ENCODE measurements at regions not wholly inside any gene's neighbourhood (a gene's known extent, or its start where the extent isn't known, plus 50 kb on each side); places are given as distances from the start of the nearest gene placed in this dataset.

DNA sequence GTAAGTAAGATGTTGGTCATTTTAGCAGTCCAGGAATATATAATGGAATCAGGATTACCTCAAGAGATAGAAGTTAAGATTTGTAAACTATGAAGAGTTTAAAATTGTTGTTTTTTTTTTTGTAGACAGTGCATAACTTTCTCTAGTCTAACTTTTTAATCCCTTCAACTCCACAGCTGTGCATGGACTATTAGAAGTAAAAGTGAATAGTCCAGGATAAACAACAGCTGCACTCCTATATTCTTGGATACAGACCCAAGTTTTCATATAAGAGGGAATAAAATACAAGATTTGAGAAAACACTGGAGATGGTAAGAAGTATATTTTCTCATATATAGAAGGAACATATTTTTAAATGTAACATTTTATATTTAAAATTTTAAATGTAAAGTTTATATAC lies 1509.9 kb downstream of the SLITRK5 start:
- intact Hi-C loops (cut with micrococcal nuclease; ENCODE audit: unreplicated experiment): no loop called here
- H4K20me1 ChIP-seq (ENCODE audit: insufficient read depth): no peaks in the 10 kb centered on the region
- H3K4me3 ChIP-seq: no peak overlapping the region
- no peak overlapping the region for H3K27ac ChIP-seq
- H3F3A ChIP-seq (ENCODE audit: insufficient read depth, low read depth): no peaks in the 10 kb centered on the region
- POLR2A ChIA-PET (ENCODE audit: unreplicated experiment): no interaction called here
- H3K79me2 ChIP-seq (ENCODE audit: low read depth): no peaks in the 10 kb centered on the region
- H3K27me3 ChIP-seq (ENCODE audit: insufficient read depth, low read depth): no peaks in the 10 kb centered on the region
- no peaks in the 10 kb centered on the region for H3K9me2 ChIP-seq (ENCODE audit: insufficient read depth)
- H2AFZ ChIP-seq: no peak overlapping the region
- no TSS peak for BruUV-seq (replicated peaks)
- H3K9me3 ChIP-seq (ENCODE audit: insufficient read depth, low read depth): no peaks in the 10 kb centered on the region
- no peaks in the 10 kb centered on the region for H3K4me1 ChIP-seq (replicated peaks; ENCODE audit: insufficient read depth)
- CTCF ChIA-PET: no interaction called here
- H3K4me2 ChIP-seq: no peak overlapping the region
- H3K36me3 ChIP-seq (ENCODE audit: low read depth): no peaks in the 10 kb centered on the region
- DNase-seq: no peak
- TF ChIP-seq EZH2 (IDR thresholded peaks at IDR 0.05; ENCODE audit: low read depth): no peak
- TF ChIP-seq, protein P1, sequence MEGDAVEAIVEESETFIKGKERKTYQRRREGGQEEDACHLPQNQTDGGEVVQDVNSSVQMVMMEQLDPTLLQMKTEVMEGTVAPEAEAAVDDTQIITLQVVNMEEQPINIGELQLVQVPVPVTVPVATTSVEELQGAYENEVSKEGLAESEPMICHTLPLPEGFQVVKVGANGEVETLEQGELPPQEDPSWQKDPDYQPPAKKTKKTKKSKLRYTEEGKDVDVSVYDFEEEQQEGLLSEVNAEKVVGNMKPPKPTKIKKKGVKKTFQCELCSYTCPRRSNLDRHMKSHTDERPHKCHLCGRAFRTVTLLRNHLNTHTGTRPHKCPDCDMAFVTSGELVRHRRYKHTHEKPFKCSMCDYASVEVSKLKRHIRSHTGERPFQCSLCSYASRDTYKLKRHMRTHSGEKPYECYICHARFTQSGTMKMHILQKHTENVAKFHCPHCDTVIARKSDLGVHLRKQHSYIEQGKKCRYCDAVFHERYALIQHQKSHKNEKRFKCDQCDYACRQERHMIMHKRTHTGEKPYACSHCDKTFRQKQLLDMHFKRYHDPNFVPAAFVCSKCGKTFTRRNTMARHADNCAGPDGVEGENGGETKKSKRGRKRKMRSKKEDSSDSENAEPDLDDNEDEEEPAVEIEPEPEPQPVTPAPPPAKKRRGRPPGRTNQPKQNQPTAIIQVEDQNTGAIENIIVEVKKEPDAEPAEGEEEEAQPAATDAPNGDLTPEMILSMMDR (conservative IDR thresholded peaks at IDR 0.05): no peak

DNA sequence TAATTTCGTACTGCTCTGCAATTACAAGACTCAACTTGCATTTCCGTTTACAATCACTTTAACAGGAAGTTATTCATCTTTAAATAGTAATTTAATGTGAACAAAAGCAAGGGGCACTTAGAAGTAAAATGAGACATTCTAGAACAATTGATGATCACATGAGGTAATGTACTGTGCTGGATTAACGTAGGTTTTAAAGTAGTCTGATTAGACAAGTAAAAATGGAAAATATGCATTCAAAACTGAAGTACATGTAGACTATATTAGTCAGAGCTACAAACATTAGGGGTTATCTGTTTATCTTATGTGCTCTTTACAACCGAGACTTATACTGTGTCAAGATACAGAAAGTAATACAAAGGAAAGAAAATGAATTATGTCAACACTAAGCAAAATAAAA lies 1528.0 kb downstream of the SLITRK5 start:
- Histone ChIP-seq H2AFZ (no peak overlapping the region), H3K4me1 (replicated peaks; ENCODE audit: insufficient read depth) (no peaks in the 10 kb centered on the region), H3K27ac (no peak overlapping the region), H3K4me3 (no peak overlapping the region), H3K4me2 (no peak overlapping the region), H3K9me2 (ENCODE audit: insufficient read depth) (no peaks in the 10 kb centered on the region), H3K9me3 (ENCODE audit: insufficient read depth, low read depth) (no peaks in the 10 kb centered on the region), H3F3A (ENCODE audit: insufficient read depth, low read depth) (no peaks in the 10 kb centered on the region), H4K20me1 (ENCODE audit: insufficient read depth) (no peaks in the 10 kb centered on the region), H3K27me3 (ENCODE audit: insufficient read depth, low read depth) (no peaks in the 10 kb centered on the region), H3K36me3 (ENCODE audit: low read depth) (no peaks in the 10 kb centered on the region), H3K79me2 (ENCODE audit: low read depth) (no peaks in the 10 kb centered on the region)
- POLR2A ChIA-PET (ENCODE audit: unreplicated experiment): interaction anchor here (0.6 kb wide), 1 partner anchor 62 kb away, joined by 11 read pairs; no protein-coding TSS in a partner anchor
- intact Hi-C loops (cut with micrococcal nuclease; ENCODE audit: unreplicated experiment): no loop called here
- no peak for DNase-seq
- TF ChIP-seq, protein P1 (conservative IDR thresholded peaks at IDR 0.05): no peak
- TF ChIP-seq EZH2 (IDR thresholded peaks at IDR 0.05; ENCODE audit: low read depth): no peak
- BruUV-seq (replicated peaks): no TSS peak
- CTCF ChIA-PET: no interaction called here

DNA sequence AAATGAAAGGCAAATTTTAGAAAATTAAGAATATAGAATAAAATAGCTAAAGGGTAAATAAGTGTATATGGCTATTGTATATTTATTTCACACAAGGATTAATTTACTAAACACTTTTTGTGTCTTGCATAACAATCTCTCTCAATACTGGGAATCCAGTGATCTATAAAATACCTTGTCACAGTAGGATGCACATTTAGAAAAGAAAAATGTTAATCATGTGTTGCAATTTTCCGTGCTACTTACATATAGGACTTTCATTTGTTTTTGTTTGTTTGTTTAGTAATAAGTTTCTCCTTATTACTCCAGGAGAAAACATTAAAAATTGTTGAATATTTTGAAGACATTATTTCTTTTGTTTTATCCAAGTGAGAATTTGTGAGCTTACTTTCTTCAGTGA lies 1533.3 kb downstream of the SLITRK5 start:
- Histone ChIP-seq H3K4me3 (no peak overlapping the region), H3K36me3 (ENCODE audit: low read depth) (no peaks in the 10 kb centered on the region), H2AFZ (no peak overlapping the region), H3K27ac (no peak overlapping the region), H3K9me2 (ENCODE audit: insufficient read depth) (no peaks in the 10 kb centered on the region), H3K79me2 (ENCODE audit: low read depth) (no peaks in the 10 kb centered on the region), H3K4me2 (no peak overlapping the region), H4K20me1 (ENCODE audit: insufficient read depth) (no peaks in the 10 kb centered on the region), H3K27me3 (ENCODE audit: insufficient read depth, low read depth) (no peaks in the 10 kb centered on the region), H3K4me1 (replicated peaks; ENCODE audit: insufficient read depth) (no peaks in the 10 kb centered on the region), H3K9me3 (ENCODE audit: insufficient read depth, low read depth) (no peaks in the 10 kb centered on the region), H3F3A (ENCODE audit: insufficient read depth, low read depth) (no peaks in the 10 kb centered on the region)
- ChIA-PET CTCF (no interaction called here), POLR2A (ENCODE audit: unreplicated experiment) (no interaction called here)
- intact Hi-C loops (cut with micrococcal nuclease; ENCODE audit: unreplicated experiment): no loop called here
- BruUV-seq (replicated peaks): no TSS peak
- TF ChIP-seq, protein P1 (conservative IDR thresholded peaks at IDR 0.05): no peak
- no peak for TF ChIP-seq EZH2 (IDR thresholded peaks at IDR 0.05; ENCODE audit: low read depth)
- no peak for DNase-seq
